ENCODE measurements at regions not wholly inside any gene's neighbourhood (a gene's known extent, or its start where the extent isn't known, plus 50 kb on each side); places are given as distances from the start of the nearest gene placed in this dataset.

DNA sequence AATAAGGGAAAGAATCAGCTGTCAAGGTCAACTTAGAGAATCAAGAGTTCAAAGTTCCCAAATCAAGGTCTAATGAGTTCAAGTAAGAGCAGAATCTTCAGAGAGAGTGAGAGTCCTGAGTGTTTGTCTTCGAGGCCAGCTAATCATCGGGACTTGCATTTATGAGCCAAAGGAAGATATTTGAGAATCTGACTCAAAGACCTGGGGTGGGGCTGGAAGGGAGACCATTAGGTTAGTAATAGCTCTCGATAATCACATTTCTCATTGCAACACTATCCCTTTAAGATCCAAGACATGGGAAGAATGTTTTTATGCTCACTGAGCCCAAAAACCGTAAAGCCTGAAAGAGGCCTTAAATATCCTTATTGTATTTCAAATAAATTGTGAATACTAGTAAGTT is 72.0 kb upstream of the FSHR start:
- TF ChIP-seq, protein P1, sequence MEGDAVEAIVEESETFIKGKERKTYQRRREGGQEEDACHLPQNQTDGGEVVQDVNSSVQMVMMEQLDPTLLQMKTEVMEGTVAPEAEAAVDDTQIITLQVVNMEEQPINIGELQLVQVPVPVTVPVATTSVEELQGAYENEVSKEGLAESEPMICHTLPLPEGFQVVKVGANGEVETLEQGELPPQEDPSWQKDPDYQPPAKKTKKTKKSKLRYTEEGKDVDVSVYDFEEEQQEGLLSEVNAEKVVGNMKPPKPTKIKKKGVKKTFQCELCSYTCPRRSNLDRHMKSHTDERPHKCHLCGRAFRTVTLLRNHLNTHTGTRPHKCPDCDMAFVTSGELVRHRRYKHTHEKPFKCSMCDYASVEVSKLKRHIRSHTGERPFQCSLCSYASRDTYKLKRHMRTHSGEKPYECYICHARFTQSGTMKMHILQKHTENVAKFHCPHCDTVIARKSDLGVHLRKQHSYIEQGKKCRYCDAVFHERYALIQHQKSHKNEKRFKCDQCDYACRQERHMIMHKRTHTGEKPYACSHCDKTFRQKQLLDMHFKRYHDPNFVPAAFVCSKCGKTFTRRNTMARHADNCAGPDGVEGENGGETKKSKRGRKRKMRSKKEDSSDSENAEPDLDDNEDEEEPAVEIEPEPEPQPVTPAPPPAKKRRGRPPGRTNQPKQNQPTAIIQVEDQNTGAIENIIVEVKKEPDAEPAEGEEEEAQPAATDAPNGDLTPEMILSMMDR (IDR thresholded peaks at IDR 0.05): no peak
- TF ChIP-seq TCF12 (IDR thresholded peaks at IDR 0.05) (no peak), TAF1 (IDR thresholded peaks at IDR 0.05; ENCODE audit: borderline replicate concordance, low read depth, low read length) (no peak), POLR2AphosphoS5 (IDR thresholded peaks at IDR 0.05; ENCODE audit: low read depth, low read length) (no peak), EZH2phosphoT487 (IDR thresholded peaks at IDR 0.05; ENCODE audit: borderline replicate concordance, low read depth) (no peak), RFX5 (IDR thresholded peaks at IDR 0.05; ENCODE audit: low read length) (no peak), RAD21 (IDR thresholded peaks at IDR 0.05; ENCODE audit: low read length) (no peak), YY1 (IDR thresholded peaks at IDR 0.05; ENCODE audit: low read depth) (no peak), RCOR1 (IDR thresholded peaks at IDR 0.05; ENCODE audit: low read length) (no peak), TEAD4 (IDR thresholded peaks at IDR 0.05; ENCODE audit: borderline replicate concordance, insufficient read depth) (no peak), EP300 (IDR thresholded peaks at IDR 0.05; ENCODE audit: borderline replicate concordance in 1 of 2, low read depth in 1 of 2, low read length in 1 of 2) (no peak)
- TF ChIP-seq, protein P2, sequence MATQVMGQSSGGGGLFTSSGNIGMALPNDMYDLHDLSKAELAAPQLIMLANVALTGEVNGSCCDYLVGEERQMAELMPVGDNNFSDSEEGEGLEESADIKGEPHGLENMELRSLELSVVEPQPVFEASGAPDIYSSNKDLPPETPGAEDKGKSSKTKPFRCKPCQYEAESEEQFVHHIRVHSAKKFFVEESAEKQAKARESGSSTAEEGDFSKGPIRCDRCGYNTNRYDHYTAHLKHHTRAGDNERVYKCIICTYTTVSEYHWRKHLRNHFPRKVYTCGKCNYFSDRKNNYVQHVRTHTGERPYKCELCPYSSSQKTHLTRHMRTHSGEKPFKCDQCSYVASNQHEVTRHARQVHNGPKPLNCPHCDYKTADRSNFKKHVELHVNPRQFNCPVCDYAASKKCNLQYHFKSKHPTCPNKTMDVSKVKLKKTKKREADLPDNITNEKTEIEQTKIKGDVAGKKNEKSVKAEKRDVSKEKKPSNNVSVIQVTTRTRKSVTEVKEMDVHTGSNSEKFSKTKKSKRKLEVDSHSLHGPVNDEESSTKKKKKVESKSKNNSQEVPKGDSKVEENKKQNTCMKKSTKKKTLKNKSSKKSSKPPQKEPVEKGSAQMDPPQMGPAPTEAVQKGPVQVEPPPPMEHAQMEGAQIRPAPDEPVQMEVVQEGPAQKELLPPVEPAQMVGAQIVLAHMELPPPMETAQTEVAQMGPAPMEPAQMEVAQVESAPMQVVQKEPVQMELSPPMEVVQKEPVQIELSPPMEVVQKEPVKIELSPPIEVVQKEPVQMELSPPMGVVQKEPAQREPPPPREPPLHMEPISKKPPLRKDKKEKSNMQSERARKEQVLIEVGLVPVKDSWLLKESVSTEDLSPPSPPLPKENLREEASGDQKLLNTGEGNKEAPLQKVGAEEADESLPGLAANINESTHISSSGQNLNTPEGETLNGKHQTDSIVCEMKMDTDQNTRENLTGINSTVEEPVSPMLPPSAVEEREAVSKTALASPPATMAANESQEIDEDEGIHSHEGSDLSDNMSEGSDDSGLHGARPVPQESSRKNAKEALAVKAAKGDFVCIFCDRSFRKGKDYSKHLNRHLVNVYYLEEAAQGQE (IDR thresholded peaks at IDR 0.05; ENCODE audit: low read depth, low read length): no peak
- TF ChIP-seq, protein P3, sequence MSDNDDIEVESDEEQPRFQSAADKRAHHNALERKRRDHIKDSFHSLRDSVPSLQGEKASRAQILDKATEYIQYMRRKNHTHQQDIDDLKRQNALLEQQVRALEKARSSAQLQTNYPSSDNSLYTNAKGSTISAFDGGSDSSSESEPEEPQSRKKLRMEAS (IDR thresholded peaks at IDR 0.05; ENCODE audit: low read depth): no peak
- TF ChIP-seq, protein P4, sequence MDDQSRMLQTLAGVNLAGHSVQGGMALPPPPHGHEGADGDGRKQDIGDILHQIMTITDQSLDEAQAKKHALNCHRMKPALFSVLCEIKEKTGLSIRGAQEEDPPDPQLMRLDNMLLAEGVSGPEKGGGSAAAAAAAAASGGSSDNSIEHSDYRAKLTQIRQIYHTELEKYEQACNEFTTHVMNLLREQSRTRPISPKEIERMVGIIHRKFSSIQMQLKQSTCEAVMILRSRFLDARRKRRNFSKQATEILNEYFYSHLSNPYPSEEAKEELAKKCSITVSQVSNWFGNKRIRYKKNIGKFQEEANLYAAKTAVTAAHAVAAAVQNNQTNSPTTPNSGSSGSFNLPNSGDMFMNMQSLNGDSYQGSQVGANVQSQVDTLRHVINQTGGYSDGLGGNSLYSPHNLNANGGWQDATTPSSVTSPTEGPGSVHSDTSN (IDR thresholded peaks at IDR 0.05): no peak

Data from SK-N-SH (cell line).